ENCODE measurements at regions not wholly inside any gene's neighbourhood (a gene's known extent, or its start where the extent isn't known, plus 50 kb on each side); places are given as distances from the start of the nearest gene placed in this dataset.
"Not testable (repeated sequence)": the region's sequence is repeated elsewhere in the genome, so short reads cannot be mapped to it uniquely, and the experiment has no call there.

GRCh38 chr2:224103651-224104050, 64.6 kb upstream of the SERPINE2 start:
- no peak for DNase-seq

GRCh38 chr2:224102991-224103390, 63.9 kb upstream of the SERPINE2 start:
- no peak for DNase-seq

GRCh38 chr2:224101820-224102630, 62.9 kb upstream of the SERPINE2 start:
- DNase-seq = no peak

GRCh38 chr2:224099861-224100643, 61.0 kb upstream of the SERPINE2 start:
- no peak for DNase-seq

GRCh38 chr2:224098481-224099230, 59.6 kb upstream of the SERPINE2 start:
- no peak for DNase-seq

- no peak for DNase-seq
These were observed 55.3 kb upstream of the SERPINE2 start for GRCh38 chr2:224094413-224094812.

- DNase-seq = not testable (repeated sequence)
These were observed 52.6 kb upstream of the SERPINE2 start for GRCh38 chr2:224091671-224092070.

- DNase-seq = not testable (repeated sequence)
These were observed 50.5 kb upstream of the SERPINE2 start for GRCh38 chr2:224089606-224090005.
